H1 (cell line): ENCODE measurements at regions not wholly inside any gene's neighbourhood (a gene's known extent, or its start where the extent isn't known, plus 50 kb on each side); places are given as distances from the start of the nearest gene placed in this dataset.

ENCODE experiments used
- RXRA ChIP-seq: IDR thresholded peaks from 2 replicates; pipeline ENCODE4 v1.6.1; 2011; ENCODE audit warnings: low read depth, mild to moderate bottlenecking, low read length, moderate library complexity; ENCODE audit not compliant: insufficient read depth
- TAF7 ChIP-seq: optimal IDR thresholded peaks from 2 replicates; pipeline ENCODE3; 2011; ENCODE audit warnings: low read depth, mild to moderate bottlenecking, inconsistent platforms, low read length, moderate library complexity, borderline replicate concordance

- TF ChIP-seq RXRA (no peak), TAF7 (no peak)
- TF ChIP-seq, all 59 proteins: peak for 0
Measured at GRCh38 chr11:70805971-70806370, 407.6 kb downstream of the CTTN start (continued).
